ENCODE measurements at regions not wholly inside any gene's neighbourhood (a gene's known extent, or its start where the extent isn't known, plus 50 kb on each side); places are given as distances from the start of the nearest gene placed in this dataset.
"Not testable (repeated sequence)": the region's sequence is repeated elsewhere in the genome, so short reads cannot be mapped to it uniquely, and the experiment has no call there.

DNA sequence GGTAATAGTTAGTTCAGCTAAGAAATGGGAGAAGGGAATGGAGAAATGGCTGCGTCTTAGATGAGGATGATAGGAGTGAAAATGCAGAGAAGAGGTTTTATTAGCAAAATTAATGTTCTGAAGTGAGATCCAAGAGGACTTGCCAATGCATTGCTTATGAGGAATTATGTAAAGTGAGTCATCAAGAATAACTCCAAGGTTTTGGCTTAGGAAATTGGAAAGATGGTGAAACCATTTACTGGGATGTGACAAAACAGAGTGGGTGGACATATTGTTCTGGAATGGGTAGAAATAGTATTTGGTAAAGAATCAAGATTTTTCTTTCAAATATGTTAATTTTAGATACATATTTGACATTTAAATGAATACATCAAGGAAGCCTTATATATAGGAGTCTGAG, 306.6 kb upstream of the CYRIA start:
- DNase-seq (ENCODE audit: low spot score) = no peak

DNA sequence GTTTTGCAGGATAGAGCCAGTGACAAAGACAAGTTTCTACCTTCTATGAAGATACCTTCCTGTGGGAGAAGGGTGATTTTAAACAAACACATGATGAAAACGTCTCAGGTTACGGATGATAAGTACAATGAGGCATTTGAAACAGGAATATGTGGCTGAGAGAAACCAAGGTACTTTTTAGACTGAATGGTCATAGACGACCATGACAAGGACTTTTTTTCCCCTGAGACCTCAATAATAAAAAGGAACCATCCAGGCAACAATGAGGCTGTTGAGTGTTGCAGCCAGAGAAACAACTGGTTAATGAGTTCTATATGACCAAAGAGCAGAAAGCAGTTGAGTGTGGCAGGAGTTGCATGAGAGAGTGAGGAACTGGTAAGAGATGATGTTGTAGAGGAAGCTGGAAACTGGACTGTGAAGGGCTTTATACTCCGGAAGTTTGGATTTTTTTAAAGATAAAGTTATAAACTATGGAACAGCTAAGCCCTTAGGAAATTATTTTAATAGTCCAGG, 306.1 kb upstream of the CYRIA start:
- DNase-seq (ENCODE audit: low spot score) = no peak

- not testable (repeated sequence) for DNase-seq (ENCODE audit: low spot score)
Observed at GRCh38 chr2:16970948-16971347, 305.3 kb upstream of the CYRIA start.

- no peak for DNase-seq (ENCODE audit: low spot score)
Observed at GRCh38 chr2:16962505-16962904, 296.9 kb upstream of the CYRIA start.

DNA sequence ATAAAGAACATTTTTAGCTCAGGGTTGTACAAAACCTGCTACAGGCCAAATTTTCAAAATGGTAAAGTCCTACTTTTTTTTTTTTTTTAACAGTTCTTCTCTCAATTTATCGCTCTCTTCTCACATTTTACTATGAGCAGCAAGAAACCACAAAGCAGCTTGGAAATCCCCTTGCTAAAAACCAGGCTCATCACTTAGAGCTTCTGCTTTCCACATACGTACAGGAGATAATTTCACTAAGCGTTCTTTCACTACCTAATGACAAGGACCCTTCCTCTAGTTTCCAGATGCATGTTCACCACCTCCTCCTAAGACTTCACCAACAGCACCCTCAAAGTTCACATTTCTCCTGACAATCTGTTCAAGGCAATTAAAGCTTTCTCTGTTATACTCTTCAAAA, 294.9 kb upstream of the CYRIA start:
- no peak for DNase-seq (ENCODE audit: low spot score)

DNA sequence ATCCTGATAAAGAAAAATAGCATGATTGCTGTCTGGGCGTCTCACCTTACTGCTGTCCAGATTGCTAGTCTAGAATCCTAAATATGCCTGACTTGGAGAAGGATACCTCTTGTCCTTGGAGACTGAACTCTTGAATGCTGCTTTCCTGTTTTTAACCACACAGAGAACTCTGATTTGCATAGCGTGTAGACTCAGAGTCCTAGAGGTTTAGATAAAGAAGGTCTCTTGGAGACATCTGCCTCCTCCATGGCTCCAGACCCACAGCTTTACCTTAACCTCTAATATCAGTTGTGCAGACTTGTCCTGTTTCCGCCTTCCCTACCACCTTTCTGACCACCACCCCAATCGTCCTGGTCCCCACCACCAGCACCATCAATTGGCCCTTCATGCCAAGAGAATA, 292.6 kb upstream of the CYRIA start:
- no peak for DNase-seq (ENCODE audit: low spot score)

DNA sequence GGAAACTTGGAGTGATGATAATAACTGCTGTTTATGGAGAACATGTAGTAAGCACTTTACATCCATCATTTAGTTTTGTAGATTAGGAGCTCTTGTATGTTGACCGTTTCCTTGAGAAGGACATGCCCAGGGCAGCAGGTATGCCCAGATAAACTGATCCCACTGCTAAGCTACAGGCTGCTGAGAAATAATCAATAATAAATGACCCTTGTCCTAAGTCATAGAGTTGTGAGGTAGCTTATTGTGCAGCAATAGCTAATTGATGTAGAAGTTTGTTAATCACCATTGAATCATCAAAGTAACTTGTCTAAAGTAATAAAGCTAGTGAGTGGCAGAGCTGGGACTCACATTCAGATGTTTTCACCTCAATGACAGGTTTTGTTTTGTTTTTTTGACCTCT, 287.2 kb upstream of the CYRIA start:
- DNase-seq (ENCODE audit: low spot score) = no peak

DNA sequence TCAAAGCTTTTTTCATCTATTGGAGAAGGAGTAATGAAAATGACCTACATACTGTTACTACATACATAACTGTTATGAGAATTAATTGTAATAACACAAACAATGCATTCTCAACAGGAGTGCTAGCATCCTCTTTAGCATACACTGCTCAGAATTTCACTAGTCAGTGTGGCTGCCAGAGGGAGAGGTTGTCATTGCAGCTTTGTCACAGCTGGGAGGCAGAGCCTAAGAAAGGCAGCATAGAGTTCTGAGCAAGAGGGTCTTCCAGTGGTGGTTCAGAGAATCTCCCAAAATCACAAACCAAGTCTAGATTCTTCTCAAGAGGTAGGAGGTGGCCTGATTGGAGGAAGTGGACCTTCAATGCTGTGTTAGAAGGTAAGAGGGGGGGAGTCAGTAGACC, 286.7 kb upstream of the CYRIA start:
- DNase-seq (ENCODE audit: low spot score) = no peak

GRCh38 chr2:16950436-16950835, 284.8 kb upstream of the CYRIA start:
- no peak for DNase-seq (ENCODE audit: low spot score)

DNA sequence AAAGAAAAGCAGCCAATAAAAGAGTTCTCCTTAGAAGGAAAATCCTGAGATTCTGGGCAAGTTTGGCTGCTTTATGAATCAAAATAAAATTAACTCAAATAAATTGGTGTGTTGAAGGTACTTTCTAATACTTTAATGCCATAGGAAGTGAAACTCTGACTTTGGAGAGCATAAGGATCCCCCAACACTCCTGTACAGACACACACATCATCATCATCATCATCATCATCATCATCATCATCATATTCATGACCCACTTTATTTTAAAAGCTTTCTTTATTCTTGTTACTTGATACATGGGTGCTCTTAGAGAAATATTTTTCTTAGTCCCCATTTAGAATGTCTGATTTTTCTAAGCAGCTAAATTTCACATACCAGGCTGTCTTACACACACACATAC, 283.1 kb upstream of the CYRIA start:
- DNase-seq (ENCODE audit: low spot score) = no peak

- DNase-seq (ENCODE audit: low spot score) = no peak
Observed at GRCh38 chr2:16948053-16948452, 282.4 kb upstream of the CYRIA start.

DNA sequence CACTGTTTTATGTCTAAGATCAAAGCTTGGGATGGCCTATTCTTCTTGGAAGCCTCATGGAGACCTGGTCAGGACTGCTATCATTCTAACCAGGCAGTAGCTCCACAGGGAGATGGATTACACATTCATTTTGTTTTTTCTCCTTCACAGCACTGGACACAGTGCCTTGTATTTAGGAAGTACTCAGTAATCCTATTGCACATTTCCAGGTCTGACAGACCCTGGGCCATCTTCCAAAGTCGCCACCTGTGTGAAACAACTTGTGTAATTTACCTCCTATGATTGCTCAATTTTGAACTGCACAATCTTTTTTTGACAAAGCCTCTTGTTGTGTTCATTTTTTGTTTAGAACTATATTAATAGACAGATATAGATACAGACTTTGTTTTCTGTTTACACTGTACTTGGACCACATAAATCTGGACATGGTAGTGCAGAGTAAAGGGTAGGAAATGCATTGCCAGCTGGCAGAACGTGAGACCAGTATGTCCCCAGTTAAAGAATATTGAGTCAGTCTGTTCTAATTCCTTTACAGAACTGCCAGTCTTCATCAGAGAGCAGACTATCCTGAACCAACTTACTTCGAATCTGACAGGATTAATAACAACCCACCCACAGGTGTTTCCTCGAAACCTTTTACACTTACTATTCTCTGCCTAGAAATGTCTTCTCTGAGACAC, 277.8 kb upstream of the CYRIA start:
- no peak for DNase-seq (ENCODE audit: low spot score)

DNA sequence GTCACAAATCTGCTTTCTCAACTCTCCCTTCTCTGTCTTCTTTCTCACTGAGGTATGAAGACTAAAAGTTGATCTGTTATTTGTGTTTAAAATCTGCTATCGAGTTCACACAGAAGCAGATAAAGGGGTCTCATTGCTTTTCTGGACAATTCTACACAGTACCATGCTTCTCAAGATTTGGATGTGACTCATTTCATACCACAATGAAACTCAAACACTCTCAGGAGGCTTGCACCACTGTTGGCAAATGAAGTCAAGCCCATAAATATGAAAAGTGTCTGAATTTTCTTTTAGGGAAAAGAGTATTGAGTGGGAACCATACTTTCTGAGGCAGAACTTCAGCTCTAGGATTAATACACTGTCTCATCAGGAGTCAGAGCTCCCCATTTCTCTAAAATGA, 274.6 kb upstream of the CYRIA start:
- DNase-seq (ENCODE audit: low spot score) = no peak

GRCh38 chr2:16939771-16940170, 274.1 kb upstream of the CYRIA start:
- DNase-seq (ENCODE audit: low spot score) = no peak

DNA sequence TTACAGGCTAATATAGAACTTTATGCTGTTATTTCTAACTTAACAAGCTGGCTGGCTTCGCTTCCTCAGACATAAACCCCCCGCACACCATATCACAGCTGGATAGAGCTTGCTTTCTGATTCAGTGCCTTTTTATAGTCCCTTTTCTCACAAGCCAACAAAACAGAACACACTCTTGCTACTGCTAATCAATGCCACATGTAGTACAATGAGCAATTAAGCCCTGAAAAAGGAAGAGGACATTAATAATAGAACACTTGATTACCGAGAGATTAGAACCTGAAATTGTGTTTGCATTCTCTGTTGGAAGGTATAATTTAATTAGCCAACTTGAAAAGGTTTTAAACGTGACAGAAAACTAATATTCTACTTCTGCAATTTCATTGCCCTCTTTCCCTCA, 267.7 kb upstream of the CYRIA start:
- no peak for DNase-seq (ENCODE audit: low spot score)

DNA sequence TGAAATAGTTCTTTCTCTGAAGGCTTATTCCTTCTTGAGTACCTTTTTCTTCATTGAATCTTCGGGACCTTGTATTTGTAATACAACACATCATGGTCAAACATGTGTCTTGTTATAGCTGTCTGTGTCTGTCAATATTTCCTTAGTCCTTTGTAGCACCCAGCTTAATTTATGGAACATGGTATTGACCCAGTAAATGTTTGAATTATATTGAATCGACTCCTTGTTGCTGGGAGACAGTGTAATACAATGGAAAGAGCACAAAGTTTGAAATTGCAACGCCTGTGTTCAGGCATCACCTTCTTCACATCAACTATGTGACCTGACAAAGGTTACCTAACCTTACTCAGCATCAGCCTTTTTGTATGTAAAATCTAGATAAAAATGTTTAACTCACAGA, 267.2 kb upstream of the CYRIA start:
- DNase-seq (ENCODE audit: low spot score) = no peak

DNA sequence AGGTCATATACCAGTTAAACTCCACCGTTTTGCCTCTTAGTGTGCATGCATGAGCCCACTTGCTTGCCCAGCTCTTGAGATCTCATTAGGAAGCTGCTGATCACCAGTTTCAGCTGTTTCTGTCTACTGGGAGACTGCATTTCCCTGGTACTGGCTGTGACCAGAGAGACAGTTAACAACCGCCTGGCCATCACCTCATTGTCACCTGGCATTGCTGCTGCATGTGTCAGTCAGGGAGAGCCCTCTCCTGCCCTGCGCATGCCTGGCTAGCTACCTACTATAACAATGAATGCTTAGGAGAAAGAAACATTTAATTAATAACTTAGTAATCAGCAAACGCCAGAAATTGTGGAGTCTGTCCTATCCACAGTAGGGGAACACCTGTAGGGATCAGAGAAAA, 265.8 kb upstream of the CYRIA start:
- no peak for DNase-seq (ENCODE audit: low spot score)

DNA sequence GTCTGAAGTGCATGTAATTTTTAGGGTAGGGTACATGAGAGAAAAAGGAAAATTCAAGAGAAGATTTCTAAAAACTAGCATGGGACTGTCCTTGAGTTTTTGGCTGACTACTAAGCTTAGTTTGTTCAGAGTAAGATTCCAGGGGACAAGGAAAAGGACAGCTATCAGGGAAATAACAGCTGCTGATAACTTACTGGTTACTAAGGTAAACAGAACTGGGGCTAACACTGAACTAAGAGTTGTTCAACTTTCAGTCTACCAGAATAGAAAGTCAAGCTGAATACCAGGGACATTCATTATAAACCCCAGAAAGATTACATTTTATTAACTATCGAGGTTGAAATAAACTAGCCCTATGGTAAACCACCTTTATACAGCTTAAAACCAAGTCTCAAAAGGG, 261.8 kb upstream of the CYRIA start:
- no peak for DNase-seq (ENCODE audit: low spot score)

- no peak for DNase-seq (ENCODE audit: low spot score)
Observed at GRCh38 chr2:16925145-16925544, 259.5 kb upstream of the CYRIA start.

GRCh38 chr2:16915341-16915755, 249.7 kb upstream of the CYRIA start:
- DNase-seq (ENCODE audit: low spot score) = not testable (repeated sequence)

- no peak for DNase-seq (ENCODE audit: low spot score)
Observed at GRCh38 chr2:16911746-16912145, 246.1 kb upstream of the CYRIA start.

DNA sequence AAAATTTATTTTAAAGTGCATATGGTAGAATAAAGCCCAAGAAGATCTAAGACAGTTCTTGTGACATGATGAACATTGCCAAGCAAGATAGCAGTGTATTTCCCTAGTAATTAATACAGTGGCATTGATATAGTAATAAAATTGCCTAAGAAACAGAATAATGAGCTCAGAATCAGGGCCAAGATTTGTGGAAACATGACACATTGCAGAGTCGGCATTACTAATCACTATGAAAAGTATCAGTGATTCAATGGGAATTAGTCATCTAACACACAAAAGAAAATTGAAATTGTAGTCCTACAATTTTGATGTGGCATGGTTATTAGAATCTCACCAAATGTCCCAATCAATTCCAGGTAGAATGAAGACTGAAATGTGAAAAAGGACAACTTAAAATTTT, 243.0 kb upstream of the CYRIA start:
- no peak for DNase-seq (ENCODE audit: low spot score)

DNA sequence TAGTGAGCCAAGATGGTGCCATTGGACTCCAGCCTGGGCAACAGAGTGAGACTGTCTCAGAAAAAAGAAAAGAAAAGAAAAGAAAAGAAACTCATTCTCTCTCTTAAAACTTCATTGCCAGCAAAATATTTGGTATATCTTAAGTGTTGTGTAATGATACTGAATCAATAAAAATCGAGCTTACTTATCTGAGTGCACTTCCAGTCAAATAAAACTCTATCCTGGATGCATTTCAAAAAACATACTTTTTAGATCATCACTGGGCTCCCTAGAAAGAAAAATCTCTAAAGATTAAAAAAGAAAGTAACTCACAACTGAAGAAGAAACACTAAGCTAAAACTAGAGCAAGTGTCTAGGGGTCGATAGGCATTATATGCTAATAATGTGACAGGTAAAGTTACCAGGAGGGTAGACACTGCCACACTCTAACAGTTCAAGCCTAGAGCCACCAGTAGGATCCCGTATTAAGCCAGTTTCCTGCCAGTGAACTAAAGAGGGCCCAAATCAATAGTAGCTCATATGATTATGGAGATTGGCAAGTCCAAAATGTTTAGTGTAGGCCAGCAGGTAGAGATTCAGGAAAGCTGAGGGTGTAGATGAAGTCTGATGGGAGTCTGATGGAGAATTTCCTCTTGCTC, 242.1 kb upstream of the CYRIA start:
- DNase-seq (ENCODE audit: low spot score) = no peak

DNA sequence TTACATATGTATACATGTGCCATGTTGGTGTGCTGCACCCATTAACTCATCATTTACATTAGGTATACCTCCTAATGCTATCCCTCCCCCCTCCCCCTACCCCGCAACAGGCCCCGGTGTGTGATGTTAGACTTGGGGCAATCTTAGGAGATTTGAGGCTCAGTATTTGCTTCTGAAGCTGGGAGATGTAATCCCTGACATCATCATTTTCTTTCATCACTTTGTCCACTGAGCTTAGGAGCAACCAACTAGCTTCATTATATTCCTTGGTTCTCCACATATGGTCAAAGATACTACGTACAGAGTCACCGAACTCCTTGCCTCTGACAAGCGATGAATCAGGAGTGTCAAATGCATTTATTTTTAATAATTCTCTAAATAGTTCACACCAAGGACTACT, 239.7 kb upstream of the CYRIA start:
- DNase-seq (ENCODE audit: low spot score) = not testable (repeated sequence)
